Heart left ventricle (tissue), 13 donors: ENCODE measurements at regions not wholly inside any gene's neighbourhood (a gene's known extent, or its start where the extent isn't known, plus 50 kb on each side); places are given as distances from the start of the nearest gene placed in this dataset.

Experiments
- CTCF ChIP-seq, 12 donors: fragments of 200-600 bp; sonication (generic) in 4 of 12; IDR thresholded peaks; one replicate each; pipeline versions ENCODE4 v1.5.0 to v1.8.0; 2018 to 2022; ENCODE audit warnings: antibody characterized with exemption in 12 of 12, mild to moderate bottlenecking in 5 of 12
- POLR2A ChIP-seq, 2 donors: fragments of 450-650 bp; IDR thresholded peaks; one replicate each; pipeline ENCODE4 v1.6.1; 2017; ENCODE audit warnings: antibody characterized with exemption in 2 of 2, mild to moderate bottlenecking in 2 of 2, moderate library complexity in 2 of 2
- donor health status: ischemic (EF 13 %, LVEDD 7.1; RV severe dilation, severe dysfunction).
- donor health status: DM: no; HTN: yes; CAD: no.
- donor health status: DM: no; HTN: no; CAD: no.
- donor health status: ischemic (EF 25% LVEDD 6.9; RV normal size, moderate dysfunction).
- donor health status: ischemic (EF 25% LVEDD 5.7; RV mildly dilated, moderate dysfunction).
- donor health status: ischemic (EF 35%, LVEDD 5.7; RV mildly dilated, moderate dysfunction).
- donor health status: nonischemic (EF 11% LVEDD 7.7; RV severe dilation, severe dysfunction).
- donor health status: DM: yes; HTN: yes; CAD: no.
- donor health status: PGD.
- donor health status: ischemic (EF 29% LVEDD 5.4; RV normal size, mild dysfunction).
- donor health status: nonischemic (EF 23%, LVEDD 6.1; RV moderate dilation, normal function).

GRCh38 chr7:135800560-135800959 is 51.9 kb upstream of the FAM180A start:
- TF ChIP-seq CTCF (IDR thresholded peaks at IDR 0.05) (no peak), POLR2A (IDR thresholded peaks at IDR 0.05) (no peak)
